Skin of body (tissue), 1 donor: ENCODE measurements at regions not wholly inside any gene's neighbourhood (a gene's known extent, or its start where the extent isn't known, plus 50 kb on each side); places are given as distances from the start of the nearest gene placed in this dataset.
"Not testable (repeated sequence)": the region's sequence is repeated elsewhere in the genome, so short reads cannot be mapped to it uniquely, and the experiment has no call there.

Experiments used
- DNase-seq: peaks from one replicate; lab custom pipeline; 2025; lab: John Stamatoyannopoulos, UW

- no peak for DNase-seq
These were observed 73.2 kb downstream of the MTNR1A start for GRCh38 chr4:186481998-186482790.

GRCh38 chr4:186475202-186475601, 80.2 kb downstream of the MTNR1A start:
- no peak for DNase-seq

- DNase-seq, result no peak
These were observed 81.4 kb downstream of the MTNR1A start for GRCh38 chr4:186473933-186474332.

GRCh38 chr4:186472948-186473347, 82.4 kb downstream of the MTNR1A start:
- peak; percentile 7 for DNase-seq

GRCh38 chr4:186471441-186471840, 83.9 kb downstream of the MTNR1A start:
- no peak for DNase-seq

- DNase-seq, result no peak
These were observed 97.3 kb downstream of the MTNR1A start for GRCh38 chr4:186458050-186458449.

GRCh38 chr4:186451982-186452381, 103.4 kb downstream of the MTNR1A start:
- DNase-seq, result no peak

- DNase-seq, result no peak
These were observed 105.4 kb downstream of the MTNR1A start for GRCh38 chr4:186449954-186450353.

GRCh38 chr4:186445040-186445439, 110.3 kb downstream of the MTNR1A start:
- no peak for DNase-seq

GRCh38 chr4:186441502-186441901, 113.9 kb downstream of the MTNR1A start:
- DNase-seq, result no peak

- DNase-seq, result no peak
These were observed 126.9 kb downstream of the MTNR1A start for GRCh38 chr4:186428481-186428880.

- DNase-seq, result no peak
These were observed 130.6 kb downstream of the MTNR1A start for GRCh38 chr4:186424745-186425144.

- no peak for DNase-seq
These were observed 133.1 kb downstream of the MTNR1A start for GRCh38 chr4:186422296-186422695.

GRCh38 chr4:186416451-186417060, 138.8 kb downstream of the MTNR1A start:
- DNase-seq, result no peak

- DNase-seq, result no peak
These were observed 141.0 kb downstream of the MTNR1A start for GRCh38 chr4:186414390-186414789.

GRCh38 chr4:186405957-186406356, 140.0 kb downstream of the F11 start:
- no peak for DNase-seq

- no peak for DNase-seq
These were observed 138.7 kb downstream of the F11 start for GRCh38 chr4:186404562-186405134.

GRCh38 chr4:186400676-186401075, 134.7 kb downstream of the F11 start:
- DNase-seq, result no peak

GRCh38 chr4:186392017-186392416, 126.0 kb downstream of the F11 start:
- DNase-seq, result no peak

- not testable (repeated sequence) for DNase-seq
These were observed 118.3 kb downstream of the F11 start for GRCh38 chr4:186384328-186384727.

- DNase-seq, result no peak
These were observed 102.3 kb downstream of the F11 start for GRCh38 chr4:186368281-186368680.

GRCh38 chr4:186366326-186366725, 100.3 kb downstream of the F11 start:
- no peak for DNase-seq

- not testable (repeated sequence) for DNase-seq
These were observed 97.0 kb downstream of the F11 start for GRCh38 chr4:186363038-186363437.
